SIG-M5 treated with dmso at 0.1 percent for 504 hours (cell line): ENCODE measurements at regions not wholly inside any gene's neighbourhood (a gene's known extent, or its start where the extent isn't known, plus 50 kb on each side); places are given as distances from the start of the nearest gene placed in this dataset.

Experiments used
- DNase-seq: peaks from one replicate; lab custom pipeline; 2025; ENCODE audit not compliant: unreplicated experiment; lab: John Stamatoyannopoulos, UW

GRCh38 chr7:155178096-155178495 is 108.0 kb downstream of the HTR5A start:
- DNase-seq = no peak

GRCh38 chr7:155181768-155182167 is 111.6 kb downstream of the HTR5A start:
- DNase-seq = no peak

GRCh38 chr7:155182406-155182970 is 112.4 kb downstream of the HTR5A start:
- no peak for DNase-seq

- no peak for DNase-seq
Observed at GRCh38 chr7:155183655-155184054, 113.5 kb downstream of the HTR5A start.

- no peak for DNase-seq
Observed at GRCh38 chr7:155184923-155185322, 112.8 kb upstream of the INSIG1 start.

GRCh38 chr7:155187061-155187785 is 110.5 kb upstream of the INSIG1 start:
- no peak for DNase-seq

- no peak for DNase-seq
Observed at GRCh38 chr7:155188357-155188756, 109.3 kb upstream of the INSIG1 start.

GRCh38 chr7:155188821-155189581 is 108.7 kb upstream of the INSIG1 start:
- DNase-seq = no peak

- no peak for DNase-seq
Observed at GRCh38 chr7:155189590-155189989, 108.1 kb upstream of the INSIG1 start.

GRCh38 chr7:155190688-155191087 is 107.0 kb upstream of the INSIG1 start:
- DNase-seq = no peak

- DNase-seq = no peak
Observed at GRCh38 chr7:155191137-155191536, 106.5 kb upstream of the INSIG1 start.

GRCh38 chr7:155191901-155192478 is 105.7 kb upstream of the INSIG1 start:
- no peak for DNase-seq

GRCh38 chr7:155192961-155193640 is 104.6 kb upstream of the INSIG1 start:
- no peak for DNase-seq

GRCh38 chr7:155193716-155194115 is 104.0 kb upstream of the INSIG1 start:
- DNase-seq = no peak

GRCh38 chr7:155194382-155195140 is 103.1 kb upstream of the INSIG1 start:
- no peak for DNase-seq

- no peak for DNase-seq
Observed at GRCh38 chr7:155195939-155196523, 101.6 kb upstream of the INSIG1 start.

- no peak for DNase-seq
Observed at GRCh38 chr7:155198196-155198892, 99.3 kb upstream of the INSIG1 start.

- DNase-seq = no peak
Observed at GRCh38 chr7:155198901-155199845, 98.5 kb upstream of the INSIG1 start.
